WTC11 (cell line): ENCODE measurements at regions not wholly inside any gene's neighbourhood (a gene's known extent, or its start where the extent isn't known, plus 50 kb on each side); places are given as distances from the start of the nearest gene placed in this dataset.

ENCODE experiments used
- ATAC-seq: fragments of 200-7000 bp; cut with Tn5 transposase; 2 replicates; pipeline ENCODE4 v1.10.0; 2021; ENCODE audit warnings: mild to moderate bottlenecking, moderate library complexity
- CTCF ChIA-PET: fragments of 300-600 bp; sonication (Branson Sonifier 250); formaldehyde crosslinking; loops from one replicate; lab custom pipeline; 2021; ENCODE audit warnings: antibody characterized with exemption; lab: Charles Lee
- POLR2A ChIA-PET: fragments of 350-600 bp; sonication (Branson Sonifier 250); formaldehyde crosslinking; loops from one replicate; lab custom pipeline; 2021; ENCODE audit warnings: antibody characterized with exemption; lab: Charles Lee
- DNase-seq: peaks from one replicate; pipeline ENCODE4 v3.0.0; 2021; ENCODE audit warnings: low spot score
- H3K27ac Mint-ChIP-seq: 2 replicates; pipeline ENCODE4 v1.8.0; 2021; ENCODE audit warnings: mixed read lengths
- H3K27me3 Mint-ChIP-seq: 2 replicates; pipeline ENCODE4 v1.8.0; 2021; ENCODE audit warnings: low read depth, mild to moderate bottlenecking, moderate library complexity, mixed read lengths
- H3K36me3 Mint-ChIP-seq: 2 replicates; pipeline ENCODE4 v1.8.0; 2021; ENCODE audit warnings: mixed read lengths
- H3K4me1 Mint-ChIP-seq: 2 replicates; pipeline ENCODE4 v1.8.0; 2022; ENCODE audit warnings: mixed read lengths
- H3K4me3 Mint-ChIP-seq: 2 replicates; pipeline ENCODE4 v1.8.0; 2021; ENCODE audit warnings: mild to moderate bottlenecking, moderate library complexity, mixed read lengths
- H3K9me3 Mint-ChIP-seq: 2 replicates; pipeline ENCODE4 v1.8.0; 2021; ENCODE audit warnings: mixed read lengths
- ATF2 ChIP-seq: sonication (generic); formaldehyde crosslinking; IDR thresholded peaks from 2 replicates; pipeline ENCODE4 v1.8.1; 2022; ENCODE audit warnings: low read depth, missing genetic modification reagents, borderline replicate concordance
- ATF3 ChIP-seq: sonication (generic); formaldehyde crosslinking; conservative IDR thresholded peaks from 2 replicates; pipeline ENCODE4 v1.8.1; 2022; ENCODE audit warnings: mild to moderate bottlenecking, missing genetic modification reagents
- E2F4 ChIP-seq: sonication (generic); formaldehyde crosslinking; IDR thresholded peaks from 2 replicates; pipeline ENCODE4 v1.8.1; 2022; ENCODE audit warnings: low read depth, mild to moderate bottlenecking, moderate library complexity, missing genetic modification reagents, borderline replicate concordance
- IRF1 ChIP-seq: sonication (generic); formaldehyde crosslinking; IDR thresholded peaks from 2 replicates; pipeline ENCODE4 v1.8.0; 2023; ENCODE audit warnings: missing genetic modification reagents
- MXD4 ChIP-seq: fragments of 250-450 bp; sonication (Bioruptor Pico); IDR thresholded peaks from 2 replicates; pipeline ENCODE4 v1.8.0; 2021; ENCODE audit warnings: mild to moderate bottlenecking, moderate library complexity, borderline replicate concordance
- MYBL2 ChIP-seq: sonication (generic); formaldehyde crosslinking; IDR thresholded peaks from 2 replicates; pipeline ENCODE4 v1.8.1; 2023; ENCODE audit warnings: mild to moderate bottlenecking, moderate library complexity, missing genetic modification reagents
- NR2C2 ChIP-seq: sonication (generic); formaldehyde crosslinking; IDR thresholded peaks from 2 replicates; pipeline ENCODE4 v1.8.0; 2022; ENCODE audit warnings: mild to moderate bottlenecking, missing genetic modification reagents
- RELA ChIP-seq: sonication (generic); formaldehyde crosslinking; IDR thresholded peaks from 2 replicates; pipeline ENCODE4 v1.8.1; 2022; ENCODE audit warnings: missing genetic modification reagents, mild to moderate bottlenecking, borderline replicate concordance
- TCF7 ChIP-seq: sonication (generic); formaldehyde crosslinking; IDR thresholded peaks from 2 replicates; pipeline ENCODE4 v1.8.0; 2022; ENCODE audit warnings: mild to moderate bottlenecking, low read depth, missing genetic modification reagents, moderate library complexity
- TEAD4 ChIP-seq: sonication (generic); formaldehyde crosslinking; IDR thresholded peaks from 2 replicates; pipeline ENCODE4 v1.8.0; 2022; ENCODE audit warnings: mild to moderate bottlenecking, missing genetic modification reagents
- TP53 ChIP-seq: sonication (generic); formaldehyde crosslinking; IDR thresholded peaks from 2 replicates; pipeline ENCODE4 v1.8.1; 2023; ENCODE audit warnings: mild to moderate bottlenecking, missing genetic modification reagents
- ZNF121 ChIP-seq: sonication (generic); formaldehyde crosslinking; IDR thresholded peaks from 2 replicates; pipeline ENCODE4 v1.8.0; 2023; ENCODE audit warnings: missing genetic modification reagents
- ZNF281 ChIP-seq: sonication (generic); formaldehyde crosslinking; IDR thresholded peaks from 2 replicates; pipeline ENCODE4 v1.8.0; 2023; ENCODE audit warnings: mild to moderate bottlenecking, missing genetic modification reagents
- TF ChIP-seq, protein P1 (sequence below): sonication (generic); formaldehyde crosslinking; IDR thresholded peaks from 2 replicates; pipeline ENCODE4 v1.8.0; 2022; ENCODE audit warnings: mild to moderate bottlenecking, missing genetic modification reagents
- TF ChIP-seq, protein P2 (sequence below): sonication (generic); formaldehyde crosslinking; IDR thresholded peaks from 2 replicates; pipeline ENCODE4 v1.8.1; 2023; ENCODE audit warnings: mild to moderate bottlenecking, missing genetic modification reagents, moderate library complexity
- TF ChIP-seq, protein P3 (sequence below): sonication (generic); formaldehyde crosslinking; IDR thresholded peaks from 2 replicates; pipeline ENCODE4 v1.8.0; 2023; ENCODE audit warnings: missing genetic modification reagents, mild to moderate bottlenecking, borderline replicate concordance

- Mint-ChIP-seq H3K27ac (no peak overlapping the region), H3K27me3 (no peaks in the 10 kb centered on the region), H3K9me3 (no peaks in the 10 kb centered on the region), H3K36me3 (no peaks in the 10 kb centered on the region), H3K4me3 (no peak overlapping the region), H3K4me1 (peaks cover 8% of the 10 kb centered on the region)
- no peak for DNase-seq
- ChIA-PET CTCF (interaction anchor here (1.5 kb wide), 1 partner anchor 114 kb away, joined by 3 read pairs; no protein-coding TSS in a partner anchor), POLR2A (no interaction called here)
- TF ChIP-seq MXD4 (CRISPR knock-in tag) (no peak), ATF2 (CRISPR knock-in tag) (no peak), TP53 (CRISPR knock-in tag) (no peak), IRF1 (CRISPR knock-in tag) (no peak), NR2C2 (CRISPR knock-in tag) (no peak), MYBL2 (CRISPR knock-in tag) (no peak), TEAD4 (CRISPR knock-in tag) (no peak), TCF7 (CRISPR knock-in tag) (no peak), ATF3 (CRISPR knock-in tag) (no peak)
- TF ChIP-seq, protein P1, sequence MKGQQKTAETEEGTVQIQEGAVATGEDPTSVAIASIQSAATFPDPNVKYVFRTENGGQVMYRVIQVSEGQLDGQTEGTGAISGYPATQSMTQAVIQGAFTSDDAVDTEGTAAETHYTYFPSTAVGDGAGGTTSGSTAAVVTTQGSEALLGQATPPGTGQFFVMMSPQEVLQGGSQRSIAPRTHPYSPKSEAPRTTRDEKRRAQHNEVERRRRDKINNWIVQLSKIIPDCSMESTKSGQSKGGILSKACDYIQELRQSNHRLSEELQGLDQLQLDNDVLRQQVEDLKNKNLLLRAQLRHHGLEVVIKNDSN (CRISPR knock-in tag), result no peak
- TF ChIP-seq, protein P2, sequence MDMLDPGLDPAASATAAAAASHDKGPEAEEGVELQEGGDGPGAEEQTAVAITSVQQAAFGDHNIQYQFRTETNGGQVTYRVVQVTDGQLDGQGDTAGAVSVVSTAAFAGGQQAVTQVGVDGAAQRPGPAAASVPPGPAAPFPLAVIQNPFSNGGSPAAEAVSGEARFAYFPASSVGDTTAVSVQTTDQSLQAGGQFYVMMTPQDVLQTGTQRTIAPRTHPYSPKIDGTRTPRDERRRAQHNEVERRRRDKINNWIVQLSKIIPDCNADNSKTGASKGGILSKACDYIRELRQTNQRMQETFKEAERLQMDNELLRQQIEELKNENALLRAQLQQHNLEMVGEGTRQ (CRISPR knock-in tag), result no peak
- ATAC-seq, result no peak
Observed at GRCh38 chr5:91271999-91272398, 111.1 kb downstream of the ARRDC3 start.

DNA sequence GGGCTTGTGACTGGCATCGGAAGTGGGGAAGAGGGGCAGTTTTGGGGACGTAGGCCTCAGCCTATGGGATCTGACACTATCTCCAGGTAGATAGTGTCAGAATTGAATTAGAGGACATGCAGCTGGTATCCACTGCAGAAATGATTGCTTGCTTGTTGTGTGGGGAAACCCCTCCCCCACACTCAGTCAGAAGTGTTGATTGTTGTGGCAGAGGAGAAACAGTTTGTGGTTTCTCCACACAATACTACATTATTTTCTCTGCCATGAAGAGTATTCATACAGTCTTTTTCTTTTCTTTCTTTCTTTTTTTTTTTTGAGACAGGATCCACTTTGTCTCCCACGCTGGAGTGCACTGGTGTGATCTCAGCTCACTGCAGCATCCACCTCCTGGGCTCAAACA is 113.9 kb downstream of the ARRDC3 start:
- CTCF ChIA-PET, result interaction anchor here (1.2 kb wide), 1 partner anchor 116 kb away, joined by 4 read pairs; no protein-coding TSS in a partner anchor
- Mint-ChIP-seq H3K4me1 (peaks cover 8% of the 10 kb centered on the region), H3K27me3 (no peaks in the 10 kb centered on the region), H3K27ac (no peak overlapping the region), H3K36me3 (no peaks in the 10 kb centered on the region), H3K9me3 (no peaks in the 10 kb centered on the region), H3K4me3 (no peak overlapping the region)
- DNase-seq (no peak), ATAC-seq (no peak)
- POLR2A ChIA-PET, result interaction anchor here (1.2 to 1.7 kb wide), 2 partner anchors 112 to 114 kb away, joined by 4 to 7 read pairs; partner anchors contain the start of gene ARRDC3
- TF ChIP-seq ZNF281 (CRISPR knock-in tag), result no peak
- no peak for TF ChIP-seq ZNF121 (CRISPR knock-in tag)
- TF ChIP-seq, protein P3, sequence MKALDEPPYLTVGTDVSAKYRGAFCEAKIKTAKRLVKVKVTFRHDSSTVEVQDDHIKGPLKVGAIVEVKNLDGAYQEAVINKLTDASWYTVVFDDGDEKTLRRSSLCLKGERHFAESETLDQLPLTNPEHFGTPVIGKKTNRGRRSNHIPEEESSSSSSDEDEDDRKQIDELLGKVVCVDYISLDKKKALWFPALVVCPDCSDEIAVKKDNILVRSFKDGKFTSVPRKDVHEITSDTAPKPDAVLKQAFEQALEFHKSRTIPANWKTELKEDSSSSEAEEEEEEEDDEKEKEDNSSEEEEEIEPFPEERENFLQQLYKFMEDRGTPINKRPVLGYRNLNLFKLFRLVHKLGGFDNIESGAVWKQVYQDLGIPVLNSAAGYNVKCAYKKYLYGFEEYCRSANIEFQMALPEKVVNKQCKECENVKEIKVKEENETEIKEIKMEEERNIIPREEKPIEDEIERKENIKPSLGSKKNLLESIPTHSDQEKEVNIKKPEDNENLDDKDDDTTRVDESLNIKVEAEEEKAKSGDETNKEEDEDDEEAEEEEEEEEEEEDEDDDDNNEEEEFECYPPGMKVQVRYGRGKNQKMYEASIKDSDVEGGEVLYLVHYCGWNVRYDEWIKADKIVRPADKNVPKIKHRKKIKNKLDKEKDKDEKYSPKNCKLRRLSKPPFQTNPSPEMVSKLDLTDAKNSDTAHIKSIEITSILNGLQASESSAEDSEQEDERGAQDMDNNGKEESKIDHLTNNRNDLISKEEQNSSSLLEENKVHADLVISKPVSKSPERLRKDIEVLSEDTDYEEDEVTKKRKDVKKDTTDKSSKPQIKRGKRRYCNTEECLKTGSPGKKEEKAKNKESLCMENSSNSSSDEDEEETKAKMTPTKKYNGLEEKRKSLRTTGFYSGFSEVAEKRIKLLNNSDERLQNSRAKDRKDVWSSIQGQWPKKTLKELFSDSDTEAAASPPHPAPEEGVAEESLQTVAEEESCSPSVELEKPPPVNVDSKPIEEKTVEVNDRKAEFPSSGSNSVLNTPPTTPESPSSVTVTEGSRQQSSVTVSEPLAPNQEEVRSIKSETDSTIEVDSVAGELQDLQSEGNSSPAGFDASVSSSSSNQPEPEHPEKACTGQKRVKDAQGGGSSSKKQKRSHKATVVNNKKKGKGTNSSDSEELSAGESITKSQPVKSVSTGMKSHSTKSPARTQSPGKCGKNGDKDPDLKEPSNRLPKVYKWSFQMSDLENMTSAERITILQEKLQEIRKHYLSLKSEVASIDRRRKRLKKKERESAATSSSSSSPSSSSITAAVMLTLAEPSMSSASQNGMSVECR (CRISPR knock-in tag), result no peak
- TF ChIP-seq RELA (CRISPR knock-in tag), result no peak
- TF ChIP-seq IRF1 (CRISPR knock-in tag), result no peak
- no peak for TF ChIP-seq E2F4 (CRISPR knock-in tag)
